ENCODE measurements at regions not wholly inside any gene's neighbourhood (a gene's known extent, or its start where the extent isn't known, plus 50 kb on each side); places are given as distances from the start of the nearest gene placed in this dataset.
"Not testable (repeated sequence)": the region's sequence is repeated elsewhere in the genome, so short reads cannot be mapped to it uniquely, and the experiment has no call there.

DNA sequence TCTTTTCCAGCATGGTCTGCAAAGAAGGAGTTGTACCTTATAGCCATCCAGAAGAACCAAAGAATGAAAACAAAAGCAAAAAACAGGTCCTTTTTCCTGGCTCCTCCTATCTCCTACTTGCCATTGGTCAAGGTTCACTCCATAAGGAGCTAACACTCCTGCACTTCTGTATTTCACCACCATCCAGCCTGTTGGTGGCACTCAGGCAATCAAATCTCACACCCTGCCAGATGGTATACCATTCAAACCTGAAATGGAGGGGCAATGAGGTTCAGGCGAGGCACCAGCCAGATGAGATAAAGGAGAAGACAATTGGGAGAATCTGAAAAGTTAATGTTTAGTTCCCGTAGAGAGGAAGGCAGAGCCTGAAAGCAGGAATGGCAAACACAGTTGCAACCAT is 203.8 kb downstream of the ALDH8A1 start (continued):
- TF ChIP-seq SAFB2 (IDR thresholded peaks at IDR 0.05; ENCODE audit: borderline replicate concordance, low read depth, low read length, severe bottlenecking) (no peak), HMG20A (CRISPR knock-in tag; conservative IDR thresholded peaks at IDR 0.05) (no peak), CCNT2 (IDR thresholded peaks at IDR 0.05; ENCODE audit: borderline replicate concordance, extremely low read depth, insufficient read length, low read depth, low read length) (no peak), YY1 (IDR thresholded peaks at IDR 0.05; ENCODE audit: borderline replicate concordance in 1 of 3, control insufficient read depth in 1 of 3, extremely low read depth in 1 of 3, insufficient read depth in 3 of 3, insufficient read length in 1 of 3, insufficient replicate concordance in 2 of 3, low read depth in 1 of 3, low read length in 2 of 3) (no peak), MCM5 (IDR thresholded peaks at IDR 0.05; ENCODE audit: low read depth) (no peak), HOXB6 (CRISPR knock-in tag; IDR thresholded peaks at IDR 0.05; ENCODE audit: borderline replicate concordance) (no peak)
- TF ChIP-seq, protein P1, sequence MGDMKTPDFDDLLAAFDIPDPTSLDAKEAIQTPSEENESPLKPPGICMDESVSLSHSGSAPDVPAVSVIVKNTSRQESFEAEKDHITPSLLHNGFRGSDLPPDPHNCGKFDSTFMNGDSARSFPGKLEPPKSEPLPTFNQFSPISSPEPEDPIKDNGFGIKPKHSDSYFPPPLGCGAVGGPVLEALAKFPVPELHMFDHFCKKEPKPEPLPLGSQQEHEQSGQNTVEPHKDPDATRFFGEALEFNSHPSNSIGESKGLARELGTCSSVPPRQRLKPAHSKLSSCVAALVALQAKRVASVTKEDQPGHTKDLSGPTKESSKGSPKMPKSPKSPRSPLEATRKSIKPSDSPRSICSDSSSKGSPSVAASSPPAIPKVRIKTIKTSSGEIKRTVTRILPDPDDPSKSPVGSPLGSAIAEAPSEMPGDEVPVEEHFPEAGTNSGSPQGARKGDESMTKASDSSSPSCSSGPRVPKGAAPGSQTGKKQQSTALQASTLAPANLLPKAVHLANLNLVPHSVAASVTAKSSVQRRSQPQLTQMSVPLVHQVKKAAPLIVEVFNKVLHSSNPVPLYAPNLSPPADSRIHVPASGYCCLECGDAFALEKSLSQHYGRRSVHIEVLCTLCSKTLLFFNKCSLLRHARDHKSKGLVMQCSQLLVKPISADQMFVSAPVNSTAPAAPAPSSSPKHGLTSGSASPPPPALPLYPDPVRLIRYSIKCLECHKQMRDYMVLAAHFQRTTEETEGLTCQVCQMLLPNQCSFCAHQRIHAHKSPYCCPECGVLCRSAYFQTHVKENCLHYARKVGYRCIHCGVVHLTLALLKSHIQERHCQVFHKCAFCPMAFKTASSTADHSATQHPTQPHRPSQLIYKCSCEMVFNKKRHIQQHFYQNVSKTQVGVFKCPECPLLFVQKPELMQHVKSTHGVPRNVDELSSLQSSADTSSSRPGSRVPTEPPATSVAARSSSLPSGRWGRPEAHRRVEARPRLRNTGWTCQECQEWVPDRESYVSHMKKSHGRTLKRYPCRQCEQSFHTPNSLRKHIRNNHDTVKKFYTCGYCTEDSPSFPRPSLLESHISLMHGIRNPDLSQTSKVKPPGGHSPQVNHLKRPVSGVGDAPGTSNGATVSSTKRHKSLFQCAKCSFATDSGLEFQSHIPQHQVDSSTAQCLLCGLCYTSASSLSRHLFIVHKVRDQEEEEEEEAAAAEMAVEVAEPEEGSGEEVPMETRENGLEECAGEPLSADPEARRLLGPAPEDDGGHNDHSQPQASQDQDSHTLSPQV (IDR thresholded peaks at IDR 0.05): no peak

DNA sequence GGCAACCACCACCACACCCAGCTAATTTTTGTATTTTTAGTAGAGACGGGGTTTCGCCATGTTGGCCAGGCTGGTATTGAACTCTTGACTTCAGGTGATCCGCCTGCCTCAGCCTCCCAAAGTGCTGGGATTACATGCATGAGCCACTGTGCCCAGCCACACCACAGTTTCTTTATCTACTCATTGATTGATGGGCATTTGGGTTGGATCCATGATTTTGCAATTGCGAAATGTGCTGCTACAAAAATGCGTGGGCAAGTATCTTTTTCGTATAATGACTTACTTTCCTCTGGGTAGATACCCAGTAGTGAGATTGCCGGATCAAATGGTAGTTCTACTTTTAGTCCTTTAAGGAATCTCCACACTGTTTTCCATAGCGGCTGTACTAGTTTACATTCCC is 204.7 kb downstream of the ALDH8A1 start:
- H3K79me2 ChIP-seq (ENCODE audit: control insufficient read depth, insufficient read depth, low read length); H3K36me3 ChIP-seq (ENCODE audit: control insufficient read depth, insufficient read depth, low read length); DNase-seq (ENCODE audit: extremely low read depth in 1 of 4, low spot score in 3 of 4); H2AFZ ChIP-seq (ENCODE audit: low read depth, low read length); intact Hi-C loops (cut with micrococcal nuclease); H4K20me1 ChIP-seq (replicated peaks; ENCODE audit: control insufficient read depth, insufficient read depth, low read length); H3K4me2 ChIP-seq (ENCODE audit: insufficient read depth, low read length); ATAC-seq; POLR2A ChIA-PET; H3K27ac ChIP-seq (ENCODE audit: extremely low read depth, low read depth, low read length); H3K4me3 ChIP-seq; CTCF ChIA-PET (ENCODE audit: low intra/inter-chr PET ratio); H3K9me1 ChIP-seq (ENCODE audit: control insufficient read depth, insufficient read depth, low read length); BruUV-seq (replicated peaks); H3K4me1 ChIP-seq (replicated peaks in 1 of 2; ENCODE audit: control insufficient read depth in 2 of 2, insufficient read depth in 2 of 2, low read length in 2 of 2); H3K9me3 ChIP-seq (replicated peaks; ENCODE audit: control insufficient read depth, insufficient read depth, low read depth, low read length); in situ Hi-C loops (cut with MboI); H3K9ac ChIP-seq (ENCODE audit: insufficient read depth in 1 of 2, low read depth in 2 of 2, low read length in 2 of 2); FAIRE-seq: not testable (repeated sequence)
- WGBS (ENCODE audit: insufficient coverage, low coverage, missing lambda C conversion rate): 0% methylated on average over 8 of the region's 8 CpGs
- H3K27me3 ChIP-seq (ENCODE audit: control insufficient read depth in 2 of 2, insufficient read depth in 2 of 2, low read length in 2 of 2): peaks cover 3 to 16% of the 10 kb centered on the region in 2 experiments; a peak in 3 of 5 replicates
